MM.1S (cell line): ENCODE measurements at regions not wholly inside any gene's neighbourhood (a gene's known extent, or its start where the extent isn't known, plus 50 kb on each side); places are given as distances from the start of the nearest gene placed in this dataset.

Experiments
- DNase-seq: peaks from one replicate; pipeline ENCODE4 v3.0.0-alpha.2; 2015
- H2AFZ ChIP-seq: fragments of 300-600 bp; sonication (generic); 2 replicates; pipeline ENCODE4 v1.6.0; 2016; ENCODE audit warnings: antibody characterized with exemption, low read length
- H3F3A ChIP-seq: fragments of 300-600 bp; sonication (generic); 2 replicates; pipeline ENCODE4 v1.6.1; 2016; ENCODE audit warnings: mild to moderate bottlenecking, antibody characterized with exemption, low read length, moderate library complexity, mixed read lengths; ENCODE audit not compliant: insufficient read depth
- H3K27ac ChIP-seq: fragments of 300-600 bp; sonication (generic); 2 replicates; pipeline ENCODE4 v1.5.1; 2016; ENCODE audit warnings: mild to moderate bottlenecking, low read length
- H3K27me3 ChIP-seq: fragments of 300-600 bp; sonication (generic); replicated peaks from 2 replicates; pipeline ENCODE4 v1.6.0; 2016; ENCODE audit warnings: low read length; ENCODE audit not compliant: insufficient read depth
- H3K36me3 ChIP-seq: fragments of 300-600 bp; sonication (generic); replicated peaks from 2 replicates; pipeline ENCODE4 v1.6.1; 2016; ENCODE audit warnings: mild to moderate bottlenecking, low read length, mixed read lengths; ENCODE audit not compliant: insufficient read depth
- H3K4me1 ChIP-seq: fragments of 300-600 bp; sonication (generic); 2 replicates; pipeline ENCODE4 v1.6.1; 2016; ENCODE audit warnings: low read length, mixed read lengths
- H3K4me2 ChIP-seq: fragments of 300-600 bp; sonication (generic); 2 replicates; pipeline ENCODE4 v1.6.0; 2016; ENCODE audit warnings: low read depth, low read length
- H3K4me3 ChIP-seq: fragments of 300-600 bp; sonication (generic); 2 replicates; pipeline ENCODE4 v1.5.1; 2016; ENCODE audit warnings: low read length, mixed read lengths
- H3K79me2 ChIP-seq: fragments of 300-600 bp; sonication (generic); 2 replicates; pipeline ENCODE4 v1.6.1; 2016; ENCODE audit warnings: mixed run types, low read length, mixed read lengths
- H3K9ac ChIP-seq: fragments of 300-600 bp; sonication (generic); 2 replicates; pipeline ENCODE4 v1.6.1; 2016; ENCODE audit warnings: low read length, mixed read lengths
- H3K9me2 ChIP-seq: fragments of 300-600 bp; sonication (generic); replicated peaks from 2 replicates; pipeline ENCODE4 v1.6.1; 2016; ENCODE audit warnings: mild to moderate bottlenecking, low read length, mixed read lengths; ENCODE audit not compliant: insufficient read depth
- H3K9me3 ChIP-seq: fragments of 300-600 bp; sonication (generic); replicated peaks from 2 replicates; pipeline ENCODE4 v1.6.1; 2016; ENCODE audit warnings: mild to moderate bottlenecking, low read length, mixed read lengths; ENCODE audit not compliant: insufficient read depth
- H4K20me1 ChIP-seq: fragments of 300-600 bp; sonication (generic); 2 replicates; pipeline ENCODE4 v1.6.1; 2016; ENCODE audit warnings: mild to moderate bottlenecking, low read length, moderate library complexity, mixed read lengths; ENCODE audit not compliant: insufficient read depth
- EZH2 ChIP-seq: fragments of 300-600 bp; sonication (generic); optimal IDR thresholded peaks from 2 replicates; pipeline ENCODE3; 2017; ENCODE audit warnings: low read depth, mild to moderate bottlenecking, antibody characterized with exemption, low read length, mixed read lengths
- EZH2phosphoT487 ChIP-seq: fragments of 300-600 bp; sonication (generic); IDR thresholded peaks from 2 replicates; pipeline ENCODE4 v1.6.1; 2018; ENCODE audit warnings: antibody characterized with exemption, low read length
- TF ChIP-seq, protein P1 (sequence below): fragments of 300-600 bp; sonication (generic); IDR thresholded peaks from 2 replicates; pipeline ENCODE4 v1.5.1; 2016; ENCODE audit warnings: antibody characterized with exemption, low read length, mixed read lengths

DNA sequence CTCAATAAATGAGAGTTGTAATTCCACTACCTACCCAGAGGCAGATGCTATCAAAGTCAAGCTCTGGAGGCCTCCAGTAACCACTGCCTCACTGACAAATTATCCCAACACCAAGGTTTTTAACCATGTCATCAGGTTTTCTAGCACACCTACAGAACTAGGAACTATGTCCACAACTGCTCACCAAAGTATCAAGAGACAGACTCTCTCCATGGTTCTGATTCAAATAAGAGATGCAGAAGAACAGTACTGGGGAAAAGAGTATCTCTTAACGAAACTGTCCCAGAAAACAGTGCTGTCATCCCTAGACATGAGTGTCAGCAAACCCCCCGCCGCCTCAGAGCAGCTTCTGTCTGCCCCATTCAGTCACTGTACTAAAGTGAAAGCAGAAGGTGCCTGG, 301.7 kb downstream of the OMA1 start:
- Histone ChIP-seq H3K9me3 (no peaks in the 10 kb centered on the region), H3K27ac (no peak overlapping the region), H2AFZ (no peak overlapping the region), H3K79me2 (no peaks in the 10 kb centered on the region), H4K20me1 (no peaks in the 10 kb centered on the region), H3K9ac (no peak overlapping the region), H3K4me3 (no peak overlapping the region), H3F3A (no peaks in the 10 kb centered on the region), H3K9me2 (no peaks in the 10 kb centered on the region), H3K4me2 (no peak overlapping the region), H3K4me1 (no peaks in the 10 kb centered on the region), H3K36me3 (no peaks in the 10 kb centered on the region), H3K27me3 (no peaks in the 10 kb centered on the region)
- no peak for TF ChIP-seq EZH2
- TF ChIP-seq, protein P1, sequence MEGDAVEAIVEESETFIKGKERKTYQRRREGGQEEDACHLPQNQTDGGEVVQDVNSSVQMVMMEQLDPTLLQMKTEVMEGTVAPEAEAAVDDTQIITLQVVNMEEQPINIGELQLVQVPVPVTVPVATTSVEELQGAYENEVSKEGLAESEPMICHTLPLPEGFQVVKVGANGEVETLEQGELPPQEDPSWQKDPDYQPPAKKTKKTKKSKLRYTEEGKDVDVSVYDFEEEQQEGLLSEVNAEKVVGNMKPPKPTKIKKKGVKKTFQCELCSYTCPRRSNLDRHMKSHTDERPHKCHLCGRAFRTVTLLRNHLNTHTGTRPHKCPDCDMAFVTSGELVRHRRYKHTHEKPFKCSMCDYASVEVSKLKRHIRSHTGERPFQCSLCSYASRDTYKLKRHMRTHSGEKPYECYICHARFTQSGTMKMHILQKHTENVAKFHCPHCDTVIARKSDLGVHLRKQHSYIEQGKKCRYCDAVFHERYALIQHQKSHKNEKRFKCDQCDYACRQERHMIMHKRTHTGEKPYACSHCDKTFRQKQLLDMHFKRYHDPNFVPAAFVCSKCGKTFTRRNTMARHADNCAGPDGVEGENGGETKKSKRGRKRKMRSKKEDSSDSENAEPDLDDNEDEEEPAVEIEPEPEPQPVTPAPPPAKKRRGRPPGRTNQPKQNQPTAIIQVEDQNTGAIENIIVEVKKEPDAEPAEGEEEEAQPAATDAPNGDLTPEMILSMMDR, result no peak
- no peak for TF ChIP-seq EZH2phosphoT487
- DNase-seq, result no peak

GRCh38 chr1:58238846-58239245, 307.7 kb downstream of the OMA1 start:
- Histone ChIP-seq H3K36me3 (no peaks in the 10 kb centered on the region), H3K4me3 (no peak overlapping the region), H3K9ac (no peak overlapping the region), H3K9me2 (no peaks in the 10 kb centered on the region), H4K20me1 (no peaks in the 10 kb centered on the region), H3F3A (no peaks in the 10 kb centered on the region), H3K9me3 (no peaks in the 10 kb centered on the region), H3K27me3 (no peaks in the 10 kb centered on the region), H3K4me2 (no peak overlapping the region), H2AFZ (no peak overlapping the region), H3K4me1 (no peaks in the 10 kb centered on the region), H3K79me2 (no peaks in the 10 kb centered on the region), H3K27ac (no peak overlapping the region)
- no peak for DNase-seq
- TF ChIP-seq, protein P1, result no peak
- no peak for TF ChIP-seq EZH2phosphoT487
- no peak for TF ChIP-seq EZH2

GRCh38 chr1:58233729-58234128, 312.8 kb downstream of the OMA1 start:
- no peak overlapping the region for H3K4me3 ChIP-seq
- no peaks in the 10 kb centered on the region for H3K4me1 ChIP-seq
- H3K36me3 ChIP-seq, result no peaks in the 10 kb centered on the region
- no peak for DNase-seq
- no peaks in the 10 kb centered on the region for H3K9me2 ChIP-seq
- TF ChIP-seq EZH2phosphoT487, result no peak
- no peak for TF ChIP-seq EZH2
- TF ChIP-seq, protein P1, result no peak
- no peak overlapping the region for H2AFZ ChIP-seq
- H3K27ac ChIP-seq, result no peak overlapping the region
- H3K27me3 ChIP-seq, result no peaks in the 10 kb centered on the region
- no peak overlapping the region for H3K9ac ChIP-seq
- H3K79me2 ChIP-seq, result no peaks in the 10 kb centered on the region
- no peaks in the 10 kb centered on the region for H4K20me1 ChIP-seq
- no peaks in the 10 kb centered on the region for H3K9me3 ChIP-seq
- H3F3A ChIP-seq, result no peaks in the 10 kb centered on the region
- no peak overlapping the region for H3K4me2 ChIP-seq

DNA sequence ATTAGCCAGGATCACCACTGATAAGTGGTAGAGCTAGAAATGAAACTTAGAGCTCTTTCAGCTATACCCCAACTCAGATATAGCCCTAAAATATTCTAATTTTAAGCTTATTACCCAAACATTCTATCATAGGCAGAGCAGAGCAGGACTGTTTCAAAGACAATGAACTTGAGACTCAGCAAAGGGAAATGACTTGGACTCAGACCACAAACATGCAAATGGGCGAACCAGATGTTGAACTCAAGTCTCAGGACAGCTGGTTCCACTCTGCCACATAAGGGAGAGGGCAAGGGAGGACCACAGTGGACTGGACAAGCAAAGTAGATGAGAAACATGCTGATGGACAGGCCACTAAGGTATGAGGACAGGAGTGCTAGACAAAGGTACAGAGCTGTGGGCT, 315.3 kb downstream of the OMA1 start:
- no peaks in the 10 kb centered on the region for H3K36me3 ChIP-seq
- H3K4me3 ChIP-seq, result no peak overlapping the region
- H2AFZ ChIP-seq, result no peak overlapping the region
- H3K9ac ChIP-seq, result no peak overlapping the region
- H3K79me2 ChIP-seq, result no peaks in the 10 kb centered on the region
- no peaks in the 10 kb centered on the region for H3K27me3 ChIP-seq
- no peaks in the 10 kb centered on the region for H3K9me2 ChIP-seq
- DNase-seq, result peak; percentile 68
- no peaks in the 10 kb centered on the region for H4K20me1 ChIP-seq
- no peaks in the 10 kb centered on the region for H3K9me3 ChIP-seq
- TF ChIP-seq, protein P1, result no peak
- TF ChIP-seq EZH2phosphoT487 (no peak), EZH2 (no peak)
- no peak overlapping the region for H3K27ac ChIP-seq
- H3K4me1 ChIP-seq, result no peaks in the 10 kb centered on the region
- no peak overlapping the region for H3K4me2 ChIP-seq
- H3F3A ChIP-seq, result no peaks in the 10 kb centered on the region
